ENCODE measurements at regions not wholly inside any gene's neighbourhood (a gene's known extent, or its start where the extent isn't known, plus 50 kb on each side); places are given as distances from the start of the nearest gene placed in this dataset.

GRCh38 chr6:166770216-166771116 lies 143.4 kb upstream of the RPS6KA2 start:
- no peak for DNase-seq

- DNase-seq, result no peak
Observed at GRCh38 chr6:166769648-166770047, 142.6 kb upstream of the RPS6KA2 start.

GRCh38 chr6:166768761-166769160 lies 141.7 kb upstream of the RPS6KA2 start:
- DNase-seq, result no peak

GRCh38 chr6:166767230-166767629 lies 140.2 kb upstream of the RPS6KA2 start:
- DNase-seq, result no peak

- no peak for DNase-seq
Observed at GRCh38 chr6:166766769-166767168, 139.7 kb upstream of the RPS6KA2 start.

- DNase-seq, result no peak
Observed at GRCh38 chr6:166765234-166765541, 138.1 kb upstream of the RPS6KA2 start.

- no peak for DNase-seq
Observed at GRCh38 chr6:166764473-166765233, 137.6 kb upstream of the RPS6KA2 start.

- no peak for DNase-seq
Observed at GRCh38 chr6:166763606-166764472, 136.8 kb upstream of the RPS6KA2 start.

- DNase-seq, result no peak
Observed at GRCh38 chr6:166761801-166762200, 134.8 kb upstream of the RPS6KA2 start.

GRCh38 chr6:166760288-166760687 lies 133.2 kb upstream of the RPS6KA2 start:
- DNase-seq, result no peak

- no peak for DNase-seq
Observed at GRCh38 chr6:166758136-166758704, 131.2 kb upstream of the RPS6KA2 start.

- no peak for DNase-seq
Observed at GRCh38 chr6:166757232-166758135, 130.4 kb upstream of the RPS6KA2 start.

- no peak for DNase-seq
Observed at GRCh38 chr6:166754218-166755030, 127.4 kb upstream of the RPS6KA2 start.

- no peak for DNase-seq
Observed at GRCh38 chr6:166752928-166753721, 126.1 kb upstream of the RPS6KA2 start.

GRCh38 chr6:166752097-166752496 lies 125.0 kb upstream of the RPS6KA2 start:
- DNase-seq, result no peak

GRCh38 chr6:166751051-166751595 lies 124.1 kb upstream of the RPS6KA2 start:
- no peak for DNase-seq

- no peak for DNase-seq
Observed at GRCh38 chr6:166750108-166750793, 123.2 kb upstream of the RPS6KA2 start.

GRCh38 chr6:166749666-166750065 lies 122.6 kb upstream of the RPS6KA2 start:
- no peak for DNase-seq
